Activated T-cell treated with anti-CD3 and anti-CD28 coated beads for 4 hours (primary cell): ENCODE measurements at regions not wholly inside any gene's neighbourhood (a gene's known extent, or its start where the extent isn't known, plus 50 kb on each side); places are given as distances from the start of the nearest gene placed in this dataset.
"Not testable (repeated sequence)": the region's sequence is repeated elsewhere in the genome, so short reads cannot be mapped to it uniquely, and the experiment has no call there.

Experiments
- DNase-seq: peaks from one replicate; pipeline ENCODE4 v3.0.0-alpha.2; 2020

- no peak for DNase-seq
Observed at GRCh38 chr21:15638856-15639549, 90.8 kb upstream of the USP25 start.

- not testable (repeated sequence) for DNase-seq
Observed at GRCh38 chr21:15640113-15640512, 89.7 kb upstream of the USP25 start.

DNA sequence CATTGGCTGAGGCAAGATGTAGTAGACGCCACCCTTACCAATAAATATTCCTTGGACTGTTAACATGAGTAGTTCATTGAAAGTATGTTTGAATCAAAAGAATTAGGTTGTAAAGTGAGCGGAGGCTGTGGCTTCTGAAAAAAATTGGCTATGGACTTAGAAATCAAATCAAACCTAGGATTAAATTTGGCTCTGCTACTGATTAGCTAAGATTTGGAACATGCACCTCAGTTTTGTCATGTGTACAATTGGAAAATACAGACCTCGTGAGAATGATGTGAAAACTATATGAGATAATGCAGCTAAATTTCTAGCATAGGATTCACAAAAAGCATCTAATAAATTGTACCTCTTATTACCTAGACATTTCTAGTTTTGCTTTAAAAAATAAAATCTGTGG lies 85.3 kb upstream of the USP25 start:
- no peak for DNase-seq

DNA sequence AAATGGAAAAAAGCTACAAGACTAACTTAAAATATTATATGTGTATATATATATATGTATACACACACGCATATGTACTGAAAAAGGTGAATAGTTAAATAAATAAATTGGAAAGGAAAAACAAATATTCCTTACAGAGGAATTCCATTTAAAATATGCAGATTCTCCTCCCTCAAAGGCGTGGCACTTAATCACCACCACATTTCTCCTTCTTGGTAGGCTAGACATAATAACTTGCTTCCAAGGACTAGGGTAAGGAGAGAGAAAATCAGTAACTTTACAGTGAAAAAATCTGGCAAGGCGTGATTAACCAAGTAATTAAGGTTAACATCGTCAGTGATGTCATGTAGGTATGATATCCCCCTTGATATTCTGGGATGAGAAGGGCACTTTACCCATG lies 84.0 kb upstream of the USP25 start:
- DNase-seq, result no peak

GRCh38 chr21:15650735-15651134 lies 79.0 kb upstream of the USP25 start:
- no peak for DNase-seq

DNA sequence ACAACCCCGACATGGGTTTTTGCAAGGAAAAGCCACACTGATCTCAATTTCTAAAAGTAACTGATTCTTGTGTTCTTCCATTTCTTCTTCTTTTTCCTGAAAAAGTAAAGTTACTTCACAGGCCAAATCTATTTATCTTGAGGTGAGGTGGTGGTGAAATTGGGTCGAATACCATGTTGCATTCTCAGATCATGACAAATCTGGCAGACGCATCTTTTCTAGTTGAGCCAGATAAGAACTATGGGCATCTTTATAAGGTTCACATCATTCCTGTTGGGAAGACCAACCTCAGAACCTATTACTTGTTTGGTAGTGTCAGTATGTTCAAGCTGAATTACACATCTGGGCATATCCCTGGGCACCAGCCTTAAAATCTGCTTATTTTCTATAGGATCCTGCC lies 78.6 kb upstream of the USP25 start:
- no peak for DNase-seq

DNA sequence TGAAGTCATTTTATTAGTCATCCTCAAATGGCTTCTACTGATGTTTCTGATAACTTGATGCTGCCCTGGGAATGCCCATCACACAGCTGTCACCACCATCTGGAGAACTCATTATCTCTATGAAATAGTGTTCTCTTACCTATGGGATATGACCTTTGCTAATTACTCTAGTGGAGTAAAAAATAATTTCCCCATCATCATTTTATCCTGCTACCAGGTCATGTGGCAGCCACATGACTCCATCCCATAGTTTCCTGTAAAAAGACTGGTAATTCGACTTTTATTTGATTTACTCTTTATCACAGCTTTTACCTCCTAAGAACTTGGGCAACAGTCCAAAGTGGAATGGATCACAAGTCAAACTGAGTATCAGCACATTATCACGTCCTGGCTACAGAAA lies 76.1 kb upstream of the USP25 start:
- DNase-seq, result no peak

DNA sequence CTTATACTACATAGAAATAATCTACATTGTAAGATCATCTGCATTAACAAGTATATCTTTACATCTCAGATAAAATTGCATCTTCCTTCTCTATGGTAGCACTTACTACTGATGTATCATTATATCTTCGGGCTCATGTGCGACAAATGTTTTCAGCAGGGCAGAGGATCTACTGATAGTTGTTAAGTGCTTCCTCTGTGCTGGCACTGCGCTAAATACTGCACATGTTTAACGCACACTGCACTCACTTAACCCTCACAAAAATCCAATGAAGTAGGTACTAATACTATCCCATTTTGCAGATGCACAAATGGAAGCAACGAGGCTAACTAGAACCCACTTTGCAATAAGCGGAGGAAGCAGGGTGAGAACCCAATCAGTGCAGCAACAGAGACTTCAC lies 75.6 kb upstream of the USP25 start:
- no peak for DNase-seq

DNA sequence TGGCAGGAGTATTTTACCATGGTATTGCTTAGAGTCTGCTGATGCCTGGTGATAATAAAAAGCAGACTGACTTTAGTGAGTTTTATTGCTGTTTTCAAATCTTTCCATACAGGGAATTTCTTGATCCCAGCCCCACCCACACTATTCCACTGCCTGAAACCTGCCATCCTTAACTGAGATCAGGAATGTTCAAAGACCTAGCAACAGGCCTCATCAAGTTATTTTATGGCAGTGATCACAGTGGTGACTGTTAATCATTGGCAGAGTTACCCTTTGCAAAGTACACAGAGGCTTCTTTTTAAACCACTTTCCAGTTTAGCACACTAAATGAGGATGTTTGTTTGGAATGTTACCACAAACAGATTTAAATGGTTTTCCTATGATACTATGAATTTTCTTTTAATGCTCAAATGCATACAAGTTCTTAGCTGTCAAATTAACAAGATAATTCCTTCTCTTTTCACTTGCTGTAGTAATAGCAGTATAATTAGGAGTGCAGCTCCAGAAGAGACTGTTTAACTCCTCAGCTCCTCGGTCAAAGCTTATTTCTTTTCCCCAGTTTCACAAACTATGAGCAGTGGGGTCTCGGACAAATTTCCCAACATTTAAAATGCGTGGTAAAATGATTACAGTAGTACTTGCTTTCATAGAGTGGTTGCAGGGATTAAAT lies 69.9 kb upstream of the USP25 start:
- DNase-seq, result no peak

DNA sequence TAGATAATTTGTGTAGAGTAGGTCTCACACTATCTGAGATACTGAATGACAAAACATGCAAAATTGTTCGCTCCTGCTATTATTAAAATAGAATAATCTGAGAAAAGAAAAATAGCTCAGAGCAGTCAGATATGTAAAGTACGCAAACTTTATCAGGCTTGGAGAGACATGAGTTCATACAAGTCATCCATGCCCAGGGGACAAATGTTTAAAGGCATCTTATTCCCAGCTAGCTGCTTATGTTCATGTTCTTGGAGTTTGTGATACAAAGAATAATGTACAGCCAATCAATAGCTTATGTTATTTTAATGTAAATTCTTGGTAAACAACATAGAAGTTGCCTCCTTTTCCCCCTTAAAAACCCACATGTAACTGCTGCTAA lies 69.4 kb upstream of the USP25 start:
- DNase-seq, result no peak

DNA sequence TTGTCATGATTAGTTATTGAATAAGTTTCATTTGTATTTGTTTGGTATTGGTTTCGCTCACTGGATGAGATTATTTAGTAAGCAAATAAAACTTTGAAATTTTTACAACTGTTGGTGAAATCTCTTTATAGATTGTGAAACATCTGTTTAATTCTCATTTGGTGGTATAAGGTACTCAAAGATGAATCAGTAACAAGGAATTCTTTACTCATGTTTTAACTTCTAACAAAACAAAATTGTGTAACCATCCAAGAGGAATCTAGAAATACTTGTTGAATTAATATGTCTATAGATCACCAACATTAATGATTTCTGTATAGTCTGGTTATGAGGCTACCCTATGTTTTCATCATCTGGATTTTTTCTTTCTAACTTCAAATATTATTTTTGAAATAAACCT lies 62.8 kb upstream of the USP25 start:
- DNase-seq, result no peak

DNA sequence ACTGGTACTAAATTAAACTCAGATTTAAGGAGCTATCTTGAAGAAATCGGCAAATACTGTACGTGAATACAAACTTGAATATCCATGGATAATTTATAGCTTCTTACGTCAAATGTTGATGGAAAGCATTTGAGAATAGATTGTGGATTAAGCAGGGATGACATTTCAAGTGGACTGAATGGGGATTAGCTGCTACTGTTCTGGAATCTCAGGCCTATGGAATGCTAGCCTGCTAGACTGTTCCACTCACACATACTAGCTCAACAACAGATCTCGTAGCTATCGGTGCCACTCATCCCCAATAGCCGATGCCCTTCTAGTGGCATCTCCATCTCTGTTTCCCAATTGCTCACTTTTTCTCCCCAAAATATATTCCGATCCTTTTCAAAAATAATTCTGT lies 62.0 kb upstream of the USP25 start:
- DNase-seq, result no peak

GRCh38 chr21:15669247-15669646 lies 60.5 kb upstream of the USP25 start:
- no peak for DNase-seq

GRCh38 chr21:15671188-15671587 lies 58.6 kb upstream of the USP25 start:
- DNase-seq, result no peak

GRCh38 chr21:15672578-15672977 lies 57.2 kb upstream of the USP25 start:
- DNase-seq, result not testable (repeated sequence)

DNA sequence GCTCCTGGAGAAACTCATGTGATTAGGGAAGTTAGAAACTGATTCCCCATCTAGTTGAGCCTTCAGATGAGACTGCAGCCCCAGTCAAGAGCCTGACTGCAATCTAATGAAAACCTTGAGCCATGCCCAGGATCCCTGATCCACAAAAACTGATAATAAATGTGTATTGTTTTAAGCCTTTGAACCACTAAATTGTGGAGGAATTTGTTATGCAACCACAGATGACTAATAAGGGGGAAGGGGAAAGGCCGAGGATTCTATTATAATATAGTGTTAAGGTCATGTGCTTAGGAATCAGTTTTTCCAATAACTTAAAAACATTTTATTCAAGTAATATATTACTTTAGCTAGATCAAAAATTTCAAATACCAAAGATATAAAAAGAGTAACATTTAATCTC lies 52.8 kb upstream of the USP25 start:
- DNase-seq, result no peak

DNA sequence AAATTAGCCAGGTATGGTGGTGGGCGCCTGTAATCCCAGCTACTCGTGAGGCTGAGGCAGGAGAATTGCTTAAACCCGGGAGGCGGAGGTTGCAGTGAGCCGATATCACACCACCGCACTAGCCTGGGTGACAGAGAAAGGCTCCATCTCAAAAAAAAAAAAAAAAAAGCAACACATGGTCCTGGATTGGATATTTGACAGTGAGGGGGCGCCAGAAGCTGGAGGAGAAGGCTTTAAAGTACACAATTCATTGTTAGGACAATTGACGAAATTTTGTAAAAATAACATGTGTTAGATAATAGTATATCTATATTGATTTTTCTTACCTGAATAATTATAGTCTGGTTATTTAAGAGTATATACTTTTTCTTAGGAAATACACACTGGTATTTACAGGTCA lies 50.2 kb upstream of the USP25 start:
- no peak for DNase-seq
